ENCODE measurements at regions not wholly inside any gene's neighbourhood (a gene's known extent, or its start where the extent isn't known, plus 50 kb on each side); places are given as distances from the start of the nearest gene placed in this dataset.
"Not testable (repeated sequence)": the region's sequence is repeated elsewhere in the genome, so short reads cannot be mapped to it uniquely, and the experiment has no call there.

DNA sequence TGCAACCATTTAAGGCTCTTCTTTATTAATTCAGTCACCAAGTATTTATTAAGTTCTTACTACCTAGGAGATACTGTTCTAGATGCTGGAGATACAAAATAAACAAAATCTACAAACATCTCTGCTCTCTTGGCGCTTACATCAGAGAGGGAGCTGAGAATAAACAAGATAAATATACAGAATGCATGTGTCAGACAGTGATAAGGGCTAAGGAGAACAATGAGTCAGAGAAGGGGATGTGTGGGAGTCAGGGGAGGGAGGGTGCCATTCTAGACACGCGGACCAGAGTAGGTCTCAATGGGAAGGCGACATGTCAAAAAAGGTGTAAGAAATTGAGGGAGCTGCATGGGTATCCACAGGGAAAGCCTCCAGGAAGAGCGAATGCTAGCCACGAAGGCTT is 393.2 kb downstream of the RWDD3 start:
- FAIRE-seq: no peak

- no peak for FAIRE-seq
These were observed 397.7 kb downstream of the RWDD3 start for GRCh38 chr1:95631695-95632094.

GRCh38 chr1:95635811-95636210 is 401.8 kb downstream of the RWDD3 start:
- no peak for FAIRE-seq

DNA sequence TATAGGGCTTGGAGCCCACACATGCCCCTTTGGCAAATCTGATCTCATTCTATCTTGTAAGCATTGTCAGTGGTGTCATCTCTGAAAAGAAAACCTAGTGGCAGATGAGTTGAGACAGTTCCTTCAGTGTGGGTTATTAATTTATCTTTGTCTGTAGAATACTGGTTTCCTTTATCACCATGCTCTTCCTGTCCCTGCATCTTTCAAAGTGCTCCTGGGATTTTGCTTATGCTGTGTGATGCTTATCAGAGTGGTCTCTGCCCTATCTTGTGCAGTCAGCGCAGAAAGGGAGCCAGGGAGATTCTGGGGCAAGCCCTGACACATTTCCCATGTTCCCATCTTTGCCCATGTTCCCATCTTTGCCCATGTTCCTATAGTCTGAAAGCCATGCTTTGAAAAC is 402.9 kb downstream of the RWDD3 start:
- no peak for FAIRE-seq

DNA sequence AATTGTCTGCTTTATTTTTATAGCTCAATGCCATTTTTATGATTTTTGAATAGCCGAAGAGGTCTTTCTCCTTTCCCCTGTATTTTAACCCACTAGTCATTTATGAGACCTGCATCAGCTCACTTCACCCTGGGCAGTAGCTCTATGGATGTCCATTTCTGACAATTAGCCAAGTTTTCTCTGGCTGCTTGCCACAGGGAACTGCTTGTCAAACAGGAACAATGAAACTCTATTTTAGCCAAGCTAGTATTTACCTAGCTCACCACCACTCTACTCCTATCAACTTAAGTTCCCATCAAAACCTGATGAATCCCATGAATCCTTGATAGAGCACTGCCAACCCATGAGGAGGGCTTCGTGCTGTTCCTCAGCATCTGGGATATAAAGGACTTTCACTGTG is 406.7 kb downstream of the RWDD3 start:
- no peak for FAIRE-seq

- no peak for FAIRE-seq
These were observed 407.4 kb downstream of the RWDD3 start for GRCh38 chr1:95641386-95641785.

- FAIRE-seq: no peak
These were observed 408.0 kb downstream of the RWDD3 start for GRCh38 chr1:95642035-95642434.

DNA sequence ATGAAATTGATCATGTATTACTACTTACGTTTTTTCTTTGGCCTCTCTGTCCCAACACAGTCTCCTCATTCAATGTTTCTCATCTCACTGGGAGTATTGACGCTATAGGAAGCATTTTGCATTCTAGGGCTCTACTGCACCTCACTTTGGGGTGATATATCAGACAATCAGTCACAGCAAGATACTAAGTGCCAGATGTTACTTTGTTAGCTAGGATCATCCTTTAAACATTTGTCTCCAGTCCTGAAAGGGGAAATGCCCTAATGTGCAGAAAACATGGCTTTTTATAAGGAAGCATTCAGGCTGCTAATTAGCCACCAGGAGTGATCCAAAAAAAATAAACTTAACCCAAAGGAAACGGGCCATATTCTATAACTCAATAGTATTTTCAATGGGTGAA is 409.1 kb downstream of the RWDD3 start:
- no peak for FAIRE-seq

- not testable (repeated sequence) for FAIRE-seq
These were observed 411.1 kb downstream of the RWDD3 start for GRCh38 chr1:95645126-95645525.

GRCh38 chr1:95650631-95651030 is 416.6 kb downstream of the RWDD3 start:
- FAIRE-seq: no peak

GRCh38 chr1:95652423-95652965 is 418.5 kb downstream of the RWDD3 start:
- no peak for FAIRE-seq

GRCh38 chr1:95653618-95654017 is 419.6 kb downstream of the RWDD3 start:
- no peak for FAIRE-seq

GRCh38 chr1:95655321-95656020 is 421.5 kb downstream of the RWDD3 start:
- FAIRE-seq: no peak

DNA sequence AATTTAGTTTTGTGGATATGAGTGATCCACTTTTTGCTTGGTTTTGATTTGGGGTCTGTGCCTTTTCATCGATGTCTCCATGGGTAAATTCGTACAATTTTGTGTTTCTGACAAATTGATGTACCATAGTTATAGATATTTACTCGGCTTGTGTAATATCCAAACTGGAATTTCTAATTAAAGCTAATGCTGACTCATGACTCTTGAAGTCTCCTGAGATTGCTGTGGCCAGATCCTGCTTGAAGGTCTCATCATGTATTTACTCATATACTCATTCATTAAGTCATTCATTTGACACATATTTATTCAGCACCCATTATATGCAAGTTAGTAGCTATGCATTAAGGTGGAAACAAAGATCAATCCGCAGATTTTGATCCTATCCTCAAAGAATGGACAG is 423.2 kb downstream of the RWDD3 start:
- no peak for FAIRE-seq

DNA sequence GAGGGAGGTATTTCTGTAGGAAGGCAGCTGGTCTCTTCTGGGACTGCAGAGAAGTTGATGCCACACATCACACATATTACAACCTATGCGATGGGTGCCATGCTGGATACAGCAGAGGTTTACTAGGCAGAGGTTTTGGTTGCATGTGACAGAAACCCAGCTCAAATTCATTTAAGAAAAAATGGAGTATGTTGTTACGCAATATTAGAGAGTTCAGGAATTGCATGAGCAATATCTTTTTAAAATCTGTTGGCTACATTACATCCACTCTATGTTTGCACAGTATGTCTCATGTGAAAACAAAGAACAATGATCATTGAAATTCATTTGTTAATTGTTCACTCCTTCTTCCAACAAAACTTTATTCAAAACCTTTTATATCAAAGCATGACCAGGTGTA is 425.2 kb downstream of the RWDD3 start:
- FAIRE-seq: no peak

- FAIRE-seq: no peak
These were observed 425.6 kb downstream of the RWDD3 start for GRCh38 chr1:95659588-95659987.

DNA sequence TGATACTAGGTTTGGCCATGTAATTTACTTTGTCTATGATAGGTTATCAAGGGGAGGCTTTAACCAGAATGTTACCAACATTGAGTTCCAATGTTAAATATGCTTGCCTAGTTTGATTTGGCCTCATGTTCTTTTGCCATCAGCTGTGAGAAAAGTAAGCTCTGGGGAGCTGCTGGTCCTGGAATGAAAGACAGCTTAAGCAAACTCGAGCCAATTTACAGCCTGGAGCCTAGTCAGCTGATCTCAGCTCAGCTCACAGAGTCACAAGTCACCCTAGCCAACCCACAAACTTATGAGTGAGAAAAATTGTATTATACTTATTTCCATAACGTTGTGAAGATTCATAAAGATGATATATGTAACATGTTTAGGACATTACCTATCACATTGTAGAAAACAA is 426.7 kb downstream of the RWDD3 start:
- FAIRE-seq: no peak

GRCh38 chr1:95663530-95663929 is 429.5 kb downstream of the RWDD3 start:
- FAIRE-seq: not testable (repeated sequence)

GRCh38 chr1:95668165-95668564 is 434.2 kb downstream of the RWDD3 start:
- FAIRE-seq: no peak

DNA sequence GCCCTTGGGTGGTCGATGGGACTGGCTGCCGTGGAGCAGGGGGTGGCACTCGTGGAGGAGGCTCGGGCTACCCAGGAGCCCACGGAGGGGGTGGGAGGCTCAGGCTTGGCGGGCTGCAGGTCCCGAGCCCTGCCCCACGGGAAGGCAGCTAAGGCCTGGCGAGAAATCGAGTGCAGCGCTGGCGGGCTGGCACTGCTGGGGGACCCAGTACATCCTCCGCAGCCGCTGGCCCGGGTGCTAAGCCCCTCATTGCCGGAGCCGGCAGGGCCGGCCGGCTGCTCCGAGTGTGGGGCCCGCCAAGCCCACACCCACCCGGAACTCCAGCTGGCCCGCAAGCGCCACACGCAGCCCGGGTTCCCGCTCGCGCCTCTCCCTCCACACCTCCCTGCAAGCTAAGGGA is 435.6 kb downstream of the RWDD3 start:
- FAIRE-seq: not testable (repeated sequence)

DNA sequence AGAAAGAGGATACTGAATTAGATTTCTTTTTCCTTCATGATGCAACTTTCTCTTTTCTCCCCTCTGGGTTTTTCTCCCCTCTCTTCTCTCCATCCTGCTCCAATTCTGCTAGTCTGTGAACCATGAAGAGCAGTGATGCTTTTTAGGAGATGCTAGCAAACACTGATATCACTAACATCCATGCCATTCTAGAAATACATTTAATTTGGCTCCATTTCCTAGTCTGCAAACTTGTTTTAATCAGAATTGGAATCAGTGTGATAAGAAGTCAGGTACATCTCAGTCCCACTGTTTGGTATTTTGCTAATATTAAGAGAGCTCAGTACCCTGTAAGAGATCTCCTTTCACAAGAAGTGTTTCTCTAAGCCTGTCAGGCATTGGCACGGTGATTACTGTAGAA is 437.1 kb downstream of the RWDD3 start:
- no peak for FAIRE-seq

DNA sequence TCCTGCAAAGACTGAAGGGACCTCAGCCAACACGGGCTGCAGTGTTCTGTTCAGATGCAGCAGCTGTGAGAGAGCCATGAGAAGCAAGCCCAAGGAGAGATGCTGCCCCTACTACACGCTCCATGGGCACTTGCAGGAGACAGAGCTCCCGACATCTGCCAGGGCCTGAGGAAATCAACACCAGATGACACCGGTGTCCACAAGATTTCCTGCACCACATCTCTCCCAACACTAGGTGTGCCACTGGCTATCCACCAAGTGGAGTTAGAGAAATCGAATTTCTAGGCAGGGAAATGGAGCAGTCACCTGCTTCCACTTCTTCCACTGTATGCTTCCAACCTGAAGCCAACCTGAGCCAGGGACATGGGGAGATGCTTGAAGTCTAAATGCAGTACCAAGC is 445.3 kb downstream of the RWDD3 start:
- FAIRE-seq: no peak

GRCh38 chr1:95685081-95685480 is 451.1 kb downstream of the RWDD3 start:
- no peak for FAIRE-seq

DNA sequence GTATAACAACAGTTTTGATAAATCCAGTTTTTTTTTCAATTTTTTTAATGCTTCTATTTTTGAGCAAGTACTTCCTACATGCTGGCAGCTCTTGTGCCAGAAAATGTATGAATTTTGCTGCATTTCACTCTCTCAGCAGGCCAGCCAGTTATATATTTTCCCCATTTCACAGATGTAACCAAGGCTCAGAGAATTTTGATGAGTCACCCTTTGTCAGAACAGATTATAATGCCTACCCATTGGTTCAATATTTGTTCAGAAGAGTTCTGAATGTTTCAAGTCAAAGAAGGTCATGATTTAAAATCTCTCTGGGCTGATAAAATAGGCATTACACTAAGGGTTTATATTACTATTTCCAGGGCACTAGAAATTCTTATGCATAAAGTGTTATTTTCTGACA is 452.2 kb downstream of the RWDD3 start:
- FAIRE-seq: no peak
